Hepatocyte (in vitro differentiated cells): ENCODE measurements at regions not wholly inside any gene's neighbourhood (a gene's known extent, or its start where the extent isn't known, plus 50 kb on each side); places are given as distances from the start of the nearest gene placed in this dataset.

ENCODE experiments used
- EZH2phosphoT487 ChIP-seq: fragments of 200-600 bp; sonication (generic); IDR thresholded peaks from one replicate; pipeline ENCODE4 v1.6.1; 2018; ENCODE audit warnings: antibody characterized with exemption, mild to moderate bottlenecking, low read depth, moderate library complexity; ENCODE audit not compliant: unreplicated experiment, severe bottlenecking
- TF ChIP-seq, protein P1 (sequence below): fragments of 200-600 bp; sonication (generic); IDR thresholded peaks from 2 replicates; pipeline ENCODE4 v1.5.1; 2016; ENCODE audit warnings: antibody characterized with exemption, mild to moderate bottlenecking; ENCODE audit not compliant: poor library complexity

DNA sequence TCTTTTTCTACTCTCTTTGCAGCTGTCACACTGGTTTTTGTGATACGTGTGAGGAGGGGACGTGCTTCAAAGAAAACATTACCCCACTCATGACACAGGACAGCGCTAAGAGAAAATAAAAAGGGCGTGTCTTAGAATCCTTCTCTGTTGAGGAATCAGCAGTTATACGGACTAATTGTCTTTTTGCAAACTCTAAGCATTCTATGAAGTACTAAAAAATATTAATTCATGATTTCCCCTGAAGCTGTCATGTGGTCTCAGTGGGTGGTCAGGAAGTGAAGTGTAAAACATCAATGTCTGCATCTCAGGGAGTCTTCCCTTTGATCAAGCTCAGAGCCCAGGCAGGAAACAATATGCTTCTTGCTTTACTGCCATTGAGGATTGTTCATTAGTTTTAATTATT is 117.5 kb upstream of the CRBN start:
- no peak for TF ChIP-seq EZH2phosphoT487
- TF ChIP-seq, protein P1, sequence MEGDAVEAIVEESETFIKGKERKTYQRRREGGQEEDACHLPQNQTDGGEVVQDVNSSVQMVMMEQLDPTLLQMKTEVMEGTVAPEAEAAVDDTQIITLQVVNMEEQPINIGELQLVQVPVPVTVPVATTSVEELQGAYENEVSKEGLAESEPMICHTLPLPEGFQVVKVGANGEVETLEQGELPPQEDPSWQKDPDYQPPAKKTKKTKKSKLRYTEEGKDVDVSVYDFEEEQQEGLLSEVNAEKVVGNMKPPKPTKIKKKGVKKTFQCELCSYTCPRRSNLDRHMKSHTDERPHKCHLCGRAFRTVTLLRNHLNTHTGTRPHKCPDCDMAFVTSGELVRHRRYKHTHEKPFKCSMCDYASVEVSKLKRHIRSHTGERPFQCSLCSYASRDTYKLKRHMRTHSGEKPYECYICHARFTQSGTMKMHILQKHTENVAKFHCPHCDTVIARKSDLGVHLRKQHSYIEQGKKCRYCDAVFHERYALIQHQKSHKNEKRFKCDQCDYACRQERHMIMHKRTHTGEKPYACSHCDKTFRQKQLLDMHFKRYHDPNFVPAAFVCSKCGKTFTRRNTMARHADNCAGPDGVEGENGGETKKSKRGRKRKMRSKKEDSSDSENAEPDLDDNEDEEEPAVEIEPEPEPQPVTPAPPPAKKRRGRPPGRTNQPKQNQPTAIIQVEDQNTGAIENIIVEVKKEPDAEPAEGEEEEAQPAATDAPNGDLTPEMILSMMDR = no peak
